Tibial artery (tissue), 4 donors: ENCODE measurements at regions not wholly inside any gene's neighbourhood (a gene's known extent, or its start where the extent isn't known, plus 50 kb on each side); places are given as distances from the start of the nearest gene placed in this dataset.
"Not testable (repeated sequence)": the region's sequence is repeated elsewhere in the genome, so short reads cannot be mapped to it uniquely, and the experiment has no call there.

Experiments used
- DNase-seq, 2 donors: peaks; one replicate each; pipeline ENCODE4 v3.0.0-alpha.2; 2019
- H3K27ac ChIP-seq, 2 donors: fragments of 200-600 bp; sonication (generic) in 1 of 2; 1 replicate in 1 of 2; 2 replicates in 1 of 2; pipeline ENCODE4 v1.5.1; 2018 to 2019; ENCODE audit warnings: mild to moderate bottlenecking in 1 of 2
- H3K27me3 ChIP-seq, 2 donors: fragments of 200-600 bp; sonication (generic) in 1 of 2; one replicate each; pipeline versions ENCODE4 v1.5.1 to v1.6.0; 2016 to 2019
- H3K36me3 ChIP-seq, 3 donors: fragments of 200-600 bp; sonication (generic) in 2 of 3; one replicate each; pipeline ENCODE4 v1.5.1; 2016 to 2019; ENCODE audit warnings: mild to moderate bottlenecking in 2 of 3
- H3K4me1 ChIP-seq, 4 donors: fragments of 200-600 bp; sonication (generic) in 2 of 4; 1 replicate in 3 of 4; 2 replicates in 1 of 4; pipeline ENCODE4 v1.5.1; 2016 to 2019
- H3K4me3 ChIP-seq, 2 donors: fragments of 200-600 bp; sonication (generic) in 1 of 2; 1 replicate in 1 of 2; 2 replicates in 1 of 2; pipeline ENCODE4 v1.5.1; 2018 to 2019; ENCODE audit warnings: mild to moderate bottlenecking in 2 of 2
- H3K9me3 ChIP-seq, 3 donors: fragments of 200-600 bp; sonication (generic) in 1 of 3; one replicate each; pipeline ENCODE4 v1.5.1; 2016 to 2019
- CTCF ChIP-seq, 2 experiments: fragments of 200-600 bp in 1 of 2; fragments of 450-650 bp in 1 of 2; IDR thresholded peaks; one replicate each; pipeline ENCODE4 v1.5.1; 2017 to 2019; ENCODE audit warnings: antibody characterized with exemption in 2 of 2, mild to moderate bottlenecking in 1 of 2, moderate library complexity in 1 of 2
- intact Hi-C: fragments of 100-400 bp; cut with DNase I; formaldehyde crosslinking; loops from one replicate; pipeline ENCODE4 v1.15.0; 2023; ENCODE audit warnings: low total_unique reads

- H3K27ac ChIP-seq = no peak overlapping the region
- intact Hi-C loops = no loop called here
- H3K4me3 ChIP-seq = no peak overlapping the region
- no peak for DNase-seq
- no peaks in the 10 kb centered on the region for H3K9me3 ChIP-seq
- no peaks in the 10 kb centered on the region for H3K27me3 ChIP-seq
- no peaks in the 10 kb centered on the region for H3K4me1 ChIP-seq
- no peaks in the 10 kb centered on the region for H3K36me3 ChIP-seq
- TF ChIP-seq CTCF (IDR thresholded peaks at IDR 0.05) = no peak
Measured at GRCh38 chr15:79501086-79501485, 69.0 kb downstream of the MINAR1 start.

GRCh38 chr15:79505956-79506355 is 73.8 kb downstream of the MINAR1 start:
- H3K27me3 ChIP-seq = no peaks in the 10 kb centered on the region

GRCh38 chr15:79512844-79513243 is 80.7 kb downstream of the MINAR1 start:
- H3K4me3 ChIP-seq, H3K36me3 ChIP-seq, H3K4me1 ChIP-seq, H3K9me3 ChIP-seq, H3K27me3 ChIP-seq, intact Hi-C loops, DNase-seq, H3K27ac ChIP-seq: not testable (repeated sequence)

More at GRCh38 chr15:79505956-79506355, 73.8 kb downstream of the MINAR1 start:
- no peaks in the 10 kb centered on the region for H3K9me3 ChIP-seq
- H3K4me1 ChIP-seq = no peaks in the 10 kb centered on the region
- no peaks in the 10 kb centered on the region for H3K36me3 ChIP-seq
- no peak overlapping the region for H3K27ac ChIP-seq
- no peak overlapping the region for H3K4me3 ChIP-seq
- intact Hi-C loops = no loop called here
- no peak for TF ChIP-seq CTCF (IDR thresholded peaks at IDR 0.05)
- DNase-seq = no peak

GRCh38 chr15:79513417-79513816 is 81.3 kb downstream of the MINAR1 start:
- TF ChIP-seq CTCF (IDR thresholded peaks at IDR 0.05) = no peak
- intact Hi-C loops = no loop called here

DNA sequence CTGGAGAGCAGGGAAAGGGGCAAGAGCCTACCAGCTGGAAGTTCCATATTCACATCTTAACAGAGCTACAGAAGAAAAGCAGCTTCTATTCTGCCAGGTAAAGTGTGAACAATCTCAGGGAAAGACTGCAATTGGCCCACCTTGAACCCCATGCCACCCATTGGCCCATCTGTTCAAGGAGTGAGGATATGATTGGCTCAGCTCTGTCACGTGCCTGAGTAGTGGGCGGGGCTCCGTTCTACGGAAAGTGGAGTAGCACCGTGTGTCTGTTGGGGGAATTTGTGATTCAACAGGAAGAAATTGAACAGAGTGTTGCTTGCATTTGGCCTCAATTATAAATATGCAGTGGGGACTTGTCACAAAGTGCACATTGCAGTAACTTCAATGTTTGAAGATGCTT is 81.8 kb downstream of the MINAR1 start:
- H3K4me3 ChIP-seq = no peak overlapping the region
- no peaks in the 10 kb centered on the region for H3K27me3 ChIP-seq
- TF ChIP-seq CTCF (IDR thresholded peaks at IDR 0.05) = no peak
- no peaks in the 10 kb centered on the region for H3K9me3 ChIP-seq
- DNase-seq = no peak
- no peaks in the 10 kb centered on the region for H3K36me3 ChIP-seq
- H3K4me1 ChIP-seq = no peaks in the 10 kb centered on the region
- no peak overlapping the region for H3K27ac ChIP-seq
- intact Hi-C loops = no loop called here

More at GRCh38 chr15:79513417-79513816, 81.3 kb downstream of the MINAR1 start:
- Histone ChIP-seq H3K27me3 (no peaks in the 10 kb centered on the region), H3K4me3 (no peak overlapping the region), H3K27ac (no peak overlapping the region), H3K36me3 (no peaks in the 10 kb centered on the region), H3K9me3 (no peaks in the 10 kb centered on the region), H3K4me1 (no peaks in the 10 kb centered on the region)
- no peak for DNase-seq

DNA sequence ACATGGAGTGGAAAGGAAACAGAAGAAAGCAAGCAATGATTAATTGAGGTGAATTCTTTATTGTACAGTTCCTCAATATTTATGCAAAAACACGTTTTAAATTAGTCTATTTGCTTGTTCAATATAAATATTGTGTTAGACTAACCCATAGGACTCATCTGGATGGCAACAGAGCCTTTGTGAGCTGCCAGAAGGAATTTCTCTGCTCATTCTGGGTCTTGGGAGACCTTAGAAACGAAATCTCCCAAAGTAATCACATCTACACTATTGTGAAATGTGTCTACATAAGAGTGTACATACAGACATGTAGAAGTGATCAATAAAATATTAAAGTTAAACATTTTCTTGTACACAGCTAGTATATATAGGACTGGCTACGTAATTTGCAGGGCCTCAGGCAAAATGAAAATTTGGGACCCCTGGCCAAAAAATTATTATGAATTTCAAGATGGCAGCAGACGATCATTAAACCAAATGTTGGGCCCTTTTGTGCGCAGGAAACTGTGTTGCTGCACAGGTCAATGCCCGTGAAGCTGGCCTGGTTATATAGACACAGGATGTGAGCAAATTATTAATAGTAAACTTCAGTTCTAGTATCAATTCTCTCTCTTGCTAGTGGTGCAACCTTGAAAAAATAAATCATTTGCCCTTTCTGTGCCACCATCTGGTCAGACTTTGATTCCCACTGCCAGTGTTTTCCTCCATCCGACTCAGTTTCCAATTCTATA is 83.3 kb downstream of the MINAR1 start:
- no peak for TF ChIP-seq CTCF (IDR thresholded peaks at IDR 0.05)
- H3K9me3 ChIP-seq = no peaks in the 10 kb centered on the region
- H3K27ac ChIP-seq = no peak overlapping the region
- no peak for DNase-seq
- no peaks in the 10 kb centered on the region for H3K36me3 ChIP-seq
- H3K4me1 ChIP-seq = no peaks in the 10 kb centered on the region
- intact Hi-C loops = no loop called here
- H3K27me3 ChIP-seq = no peaks in the 10 kb centered on the region
- H3K4me3 ChIP-seq = no peak overlapping the region
